ENCODE measurements at regions not wholly inside any gene's neighbourhood (a gene's known extent, or its start where the extent isn't known, plus 50 kb on each side); places are given as distances from the start of the nearest gene placed in this dataset.

- TF ChIP-seq CTCF (conservative IDR thresholded peaks at IDR 0.05 in 1 of 2, IDR thresholded peaks at IDR 0.05 in 1 of 2; ENCODE audit: low read depth in 1 of 2, low read length in 2 of 2) (no peak), EZH2 (IDR thresholded peaks at IDR 0.05; ENCODE audit: low read length, missing control alignments) (no peak)
Measured at GRCh38 chr10:18760836-18761235, 101.6 kb downstream of the ARL5B start.

Measured in fibroblast of lung (primary cell).